PFSK-1 (cell line): ENCODE measurements at regions not wholly inside any gene's neighbourhood (a gene's known extent, or its start where the extent isn't known, plus 50 kb on each side); places are given as distances from the start of the nearest gene placed in this dataset.

ENCODE experiments used
- FOXP2 ChIP-seq: optimal IDR thresholded peaks from 2 replicates; pipeline ENCODE3; 2011; ENCODE audit warnings: borderline replicate concordance, control low read depth, inconsistent platforms; ENCODE audit not compliant: insufficient read depth; ENCODE audit errors: extremely low read length, extremely low read depth
- POLR2AphosphoS5 ChIP-seq: IDR thresholded peaks from 2 replicates; pipeline ENCODE4 v1.6.1; 2012; ENCODE audit warnings: low read depth, mild to moderate bottlenecking, control low read depth, low read length, moderate library complexity
- SIN3A ChIP-seq: IDR thresholded peaks from 2 replicates; pipeline ENCODE4 v1.6.1; 2012; ENCODE audit warnings: mild to moderate bottlenecking, low read length, moderate library complexity, borderline replicate concordance; ENCODE audit not compliant: insufficient read depth
- TAF1 ChIP-seq: IDR thresholded peaks from 2 replicates; pipeline ENCODE4 v1.6.1; 2012; ENCODE audit warnings: low read length, control low read depth, borderline replicate concordance; ENCODE audit not compliant: insufficient read depth
- TF ChIP-seq, protein P1 (sequence below), 2 experiments: IDR thresholded peaks; 2 replicates each; pipeline versions ENCODE4 v1.6.1 to v1.8.0; 2011 to 2012; ENCODE audit warnings: low read depth in 2 of 2, low read length in 2 of 2, control low read depth in 1 of 2, inconsistent platforms in 1 of 2, mild to moderate bottlenecking in 1 of 2, moderate library complexity in 1 of 2; ENCODE audit not compliant: insufficient read depth in 1 of 2

DNA sequence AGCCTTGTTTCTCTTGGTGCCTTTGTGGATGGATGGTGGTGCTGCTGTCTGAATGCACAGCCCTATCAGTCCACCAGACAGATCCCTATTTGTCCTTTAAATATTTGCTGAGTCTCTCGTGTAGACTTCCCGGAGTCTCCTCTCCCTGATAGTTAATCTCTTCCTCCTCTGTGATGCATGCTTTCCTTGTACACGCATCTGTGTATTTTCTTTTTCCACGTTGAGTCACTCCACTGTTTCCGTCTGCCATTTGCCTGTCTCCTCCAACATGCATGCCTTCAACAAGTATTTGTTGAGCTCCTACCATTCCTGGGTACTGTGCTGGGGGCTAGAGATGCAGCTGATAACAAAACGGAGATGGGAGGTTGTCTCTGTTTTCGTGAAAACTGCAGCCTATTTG lies 282.6 kb downstream of the HAPSTR1 start:
- TF ChIP-seq, protein P1, sequence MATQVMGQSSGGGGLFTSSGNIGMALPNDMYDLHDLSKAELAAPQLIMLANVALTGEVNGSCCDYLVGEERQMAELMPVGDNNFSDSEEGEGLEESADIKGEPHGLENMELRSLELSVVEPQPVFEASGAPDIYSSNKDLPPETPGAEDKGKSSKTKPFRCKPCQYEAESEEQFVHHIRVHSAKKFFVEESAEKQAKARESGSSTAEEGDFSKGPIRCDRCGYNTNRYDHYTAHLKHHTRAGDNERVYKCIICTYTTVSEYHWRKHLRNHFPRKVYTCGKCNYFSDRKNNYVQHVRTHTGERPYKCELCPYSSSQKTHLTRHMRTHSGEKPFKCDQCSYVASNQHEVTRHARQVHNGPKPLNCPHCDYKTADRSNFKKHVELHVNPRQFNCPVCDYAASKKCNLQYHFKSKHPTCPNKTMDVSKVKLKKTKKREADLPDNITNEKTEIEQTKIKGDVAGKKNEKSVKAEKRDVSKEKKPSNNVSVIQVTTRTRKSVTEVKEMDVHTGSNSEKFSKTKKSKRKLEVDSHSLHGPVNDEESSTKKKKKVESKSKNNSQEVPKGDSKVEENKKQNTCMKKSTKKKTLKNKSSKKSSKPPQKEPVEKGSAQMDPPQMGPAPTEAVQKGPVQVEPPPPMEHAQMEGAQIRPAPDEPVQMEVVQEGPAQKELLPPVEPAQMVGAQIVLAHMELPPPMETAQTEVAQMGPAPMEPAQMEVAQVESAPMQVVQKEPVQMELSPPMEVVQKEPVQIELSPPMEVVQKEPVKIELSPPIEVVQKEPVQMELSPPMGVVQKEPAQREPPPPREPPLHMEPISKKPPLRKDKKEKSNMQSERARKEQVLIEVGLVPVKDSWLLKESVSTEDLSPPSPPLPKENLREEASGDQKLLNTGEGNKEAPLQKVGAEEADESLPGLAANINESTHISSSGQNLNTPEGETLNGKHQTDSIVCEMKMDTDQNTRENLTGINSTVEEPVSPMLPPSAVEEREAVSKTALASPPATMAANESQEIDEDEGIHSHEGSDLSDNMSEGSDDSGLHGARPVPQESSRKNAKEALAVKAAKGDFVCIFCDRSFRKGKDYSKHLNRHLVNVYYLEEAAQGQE (IDR thresholded peaks at IDR 0.05; ENCODE audit: insufficient read depth in 1 of 2, low read depth in 2 of 2, low read length in 2 of 2): no peak
- TF ChIP-seq SIN3A (no peak), POLR2AphosphoS5 (no peak), FOXP2 (no peak), TAF1 (no peak)

DNA sequence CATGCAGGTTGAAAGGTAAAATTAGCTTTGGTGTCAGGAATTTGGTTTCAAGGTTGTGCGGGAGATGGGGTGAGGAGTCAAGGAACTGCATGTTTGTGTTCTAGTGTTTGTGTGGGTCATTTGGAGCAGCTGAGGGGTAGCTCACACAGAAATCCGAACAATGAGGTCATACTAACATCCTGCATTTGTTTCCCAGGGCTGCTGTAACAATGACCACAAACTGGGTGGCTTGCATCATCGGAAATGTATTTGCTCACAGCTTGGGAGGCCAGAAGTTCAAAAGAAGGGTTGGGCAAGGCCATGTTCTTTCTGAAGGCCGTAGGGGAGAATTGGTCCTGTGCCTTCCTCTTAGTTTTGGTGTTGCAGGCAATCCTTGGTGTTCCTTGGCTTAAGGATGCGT lies 287.4 kb downstream of the HAPSTR1 start:
- TF ChIP-seq TAF1 (no peak), FOXP2 (no peak), SIN3A (no peak), POLR2AphosphoS5 (no peak)
- TF ChIP-seq, protein P1 (IDR thresholded peaks at IDR 0.05; ENCODE audit: insufficient read depth in 1 of 2, low read depth in 2 of 2, low read length in 2 of 2): no peak

DNA sequence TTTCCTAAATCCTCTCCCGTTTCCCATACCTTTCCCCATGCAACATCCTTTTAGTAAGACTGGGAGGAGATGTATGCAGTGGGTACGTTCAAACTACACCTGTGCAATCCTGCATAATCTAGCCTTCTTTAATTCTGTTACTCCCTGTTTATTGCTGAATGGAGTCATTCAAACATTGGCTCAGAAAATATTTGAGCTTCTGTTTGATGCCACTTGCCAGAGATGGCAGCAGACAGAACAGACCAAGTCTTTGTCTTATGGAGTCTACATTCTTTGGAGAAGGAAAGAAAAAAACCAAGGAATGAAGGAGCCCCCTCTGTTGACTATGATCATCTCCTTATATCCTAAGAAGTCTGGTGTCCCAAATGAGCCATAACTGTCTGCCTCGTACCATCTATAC lies 288.8 kb downstream of the HAPSTR1 start:
- TF ChIP-seq SIN3A: no peak
- TF ChIP-seq, protein P1 (IDR thresholded peaks at IDR 0.05; ENCODE audit: insufficient read depth in 1 of 2, low read depth in 2 of 2, low read length in 2 of 2): no peak
- no peak for TF ChIP-seq TAF1
- no peak for TF ChIP-seq POLR2AphosphoS5
- no peak for TF ChIP-seq FOXP2

DNA sequence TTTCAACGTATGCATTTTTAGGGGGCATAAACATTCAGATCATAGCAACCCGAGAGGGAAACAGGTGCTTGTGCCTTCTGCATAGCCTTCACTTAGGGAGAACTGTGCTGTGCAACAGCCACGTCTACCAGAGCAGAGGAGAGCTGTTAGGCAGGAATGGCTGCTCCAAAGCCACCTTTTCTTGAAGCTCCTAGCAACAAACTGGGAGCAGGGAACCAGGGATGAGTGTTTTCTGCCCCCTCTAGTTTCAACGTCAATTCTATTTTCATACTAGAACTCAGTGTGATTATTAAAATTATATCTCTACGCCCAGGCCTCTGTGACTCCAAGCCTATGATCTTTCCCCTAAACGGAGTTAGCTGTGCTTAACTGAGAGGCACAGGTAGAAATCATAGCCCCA lies 290.0 kb downstream of the HAPSTR1 start:
- TF ChIP-seq, protein P1 (IDR thresholded peaks at IDR 0.05; ENCODE audit: insufficient read depth in 1 of 2, low read depth in 2 of 2, low read length in 2 of 2): no peak
- TF ChIP-seq TAF1: no peak
- TF ChIP-seq FOXP2: no peak
- TF ChIP-seq POLR2AphosphoS5: no peak
- TF ChIP-seq SIN3A: no peak

DNA sequence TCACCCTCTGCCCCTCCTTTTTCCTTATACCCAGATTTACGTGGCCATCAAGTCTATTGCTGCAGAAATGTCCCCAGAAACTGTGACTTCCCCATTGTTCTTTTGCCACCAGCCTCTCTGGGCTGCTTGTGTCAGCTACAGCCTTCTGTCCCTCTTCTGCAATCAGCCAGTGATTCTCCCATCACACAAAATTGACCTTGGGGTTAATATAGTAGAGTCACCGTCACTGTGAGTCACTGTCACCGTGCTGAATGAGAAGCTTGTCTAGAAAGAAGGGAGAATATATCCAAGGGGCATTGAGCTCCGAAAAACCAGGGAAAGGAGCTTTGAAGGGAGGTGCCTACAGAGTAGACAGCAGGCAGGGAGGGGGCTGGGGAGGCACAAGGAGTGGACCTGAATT lies 290.5 kb downstream of the HAPSTR1 start:
- TF ChIP-seq, protein P1 (IDR thresholded peaks at IDR 0.05; ENCODE audit: insufficient read depth in 1 of 2, low read depth in 2 of 2, low read length in 2 of 2): no peak
- TF ChIP-seq SIN3A: no peak
- no peak for TF ChIP-seq POLR2AphosphoS5
- no peak for TF ChIP-seq TAF1
- no peak for TF ChIP-seq FOXP2
